ENCODE measurements at regions not wholly inside any gene's neighbourhood (a gene's known extent, or its start where the extent isn't known, plus 50 kb on each side); places are given as distances from the start of the nearest gene placed in this dataset.

- no peak overlapping the region for H3K27ac ChIP-seq (ENCODE audit: low read depth in 1 of 2, low read length in 2 of 2)
- Mint-ChIP-seq H3K27ac (no peak overlapping the region), H3K9me3 (peaks cover 0 to 8% (median 2%) of the 10 kb centered on the region in 7 donors), H3K4me1 (no peaks in the 10 kb centered on the region), H3K36me3 (no peaks in the 10 kb centered on the region), H3K4me3 (no peak overlapping the region), H3K27me3 (ENCODE audit: low read depth in 3 of 3) (no peaks in the 10 kb centered on the region)
- H3K27me3 ChIP-seq (ENCODE audit: control insufficient read depth in 2 of 2, insufficient read depth in 2 of 2, low read length in 2 of 2), result no peaks in the 10 kb centered on the region
- H4K20me1 ChIP-seq (ENCODE audit: insufficient read depth, low read length), result no peaks in the 10 kb centered on the region
- no peak for DNase-seq
- TF ChIP-seq, protein P1, sequence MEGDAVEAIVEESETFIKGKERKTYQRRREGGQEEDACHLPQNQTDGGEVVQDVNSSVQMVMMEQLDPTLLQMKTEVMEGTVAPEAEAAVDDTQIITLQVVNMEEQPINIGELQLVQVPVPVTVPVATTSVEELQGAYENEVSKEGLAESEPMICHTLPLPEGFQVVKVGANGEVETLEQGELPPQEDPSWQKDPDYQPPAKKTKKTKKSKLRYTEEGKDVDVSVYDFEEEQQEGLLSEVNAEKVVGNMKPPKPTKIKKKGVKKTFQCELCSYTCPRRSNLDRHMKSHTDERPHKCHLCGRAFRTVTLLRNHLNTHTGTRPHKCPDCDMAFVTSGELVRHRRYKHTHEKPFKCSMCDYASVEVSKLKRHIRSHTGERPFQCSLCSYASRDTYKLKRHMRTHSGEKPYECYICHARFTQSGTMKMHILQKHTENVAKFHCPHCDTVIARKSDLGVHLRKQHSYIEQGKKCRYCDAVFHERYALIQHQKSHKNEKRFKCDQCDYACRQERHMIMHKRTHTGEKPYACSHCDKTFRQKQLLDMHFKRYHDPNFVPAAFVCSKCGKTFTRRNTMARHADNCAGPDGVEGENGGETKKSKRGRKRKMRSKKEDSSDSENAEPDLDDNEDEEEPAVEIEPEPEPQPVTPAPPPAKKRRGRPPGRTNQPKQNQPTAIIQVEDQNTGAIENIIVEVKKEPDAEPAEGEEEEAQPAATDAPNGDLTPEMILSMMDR (IDR thresholded peaks at IDR 0.05), result no peak
- H2AFZ ChIP-seq (ENCODE audit: insufficient read depth, low read depth, low read length, poor library complexity, severe bottlenecking), result no peak overlapping the region
- no peaks in the 10 kb centered on the region for H3K4me1 ChIP-seq (ENCODE audit: control insufficient read depth in 1 of 2, insufficient read depth in 2 of 2, low read length in 2 of 2)
- no peaks in the 10 kb centered on the region for H3K9me3 ChIP-seq (replicated peaks in 1 of 2; ENCODE audit: control insufficient read depth in 1 of 2, insufficient read depth in 1 of 2, low read length in 2 of 2)
- no peak overlapping the region for H3K4me2 ChIP-seq (replicated peaks; ENCODE audit: extremely low read depth, low read length, poor library complexity, severe bottlenecking)
- H3K36me3 ChIP-seq (replicated peaks in 1 of 2; ENCODE audit: control insufficient read depth in 1 of 2, insufficient read depth in 2 of 2, low read length in 2 of 2), result no peaks in the 10 kb centered on the region
- H3K4me3 ChIP-seq (replicated peaks in 1 of 3; ENCODE audit: low read depth in 2 of 3, low read length in 3 of 3), result no peak overlapping the region
- intact Hi-C loops (cut with micrococcal nuclease), result no loop called here
- no peaks in the 10 kb centered on the region for H3K79me2 ChIP-seq (ENCODE audit: insufficient read depth, low read length)
- H3K9ac ChIP-seq (ENCODE audit: insufficient read depth, low read length, poor library complexity, severe bottlenecking), result no peak overlapping the region
- WGBS (ENCODE audit: insufficient coverage), result no CpG with 5 or more reads among the region's 1 CpG
Measured at GRCh38 chr1:239438891-239439290, 52.5 kb downstream of the CHRM3 start.

GRCh38 chr1:239443361-239443760, 57.0 kb downstream of the CHRM3 start:
- H3K27ac Mint-ChIP-seq, result no peak overlapping the region
- intact Hi-C loops (cut with micrococcal nuclease), result no loop called here
- no CpG with 5 or more reads among the region's 5 CpGs for WGBS (ENCODE audit: insufficient coverage)
- peaks cover 0 to 4% (median 2%) of the 10 kb centered on the region in 7 donors for H3K9me3 Mint-ChIP-seq
- H3K4me1 ChIP-seq (ENCODE audit: control insufficient read depth in 1 of 2, insufficient read depth in 2 of 2, low read length in 2 of 2), result no peaks in the 10 kb centered on the region
- no peak overlapping the region for H3K4me3 ChIP-seq (replicated peaks in 1 of 3; ENCODE audit: low read depth in 2 of 3, low read length in 3 of 3)
- TF ChIP-seq, protein P1 (IDR thresholded peaks at IDR 0.05), result no peak
- H3K9ac ChIP-seq (ENCODE audit: insufficient read depth, low read length, poor library complexity, severe bottlenecking), result no peak overlapping the region
- no peak for DNase-seq
- no peaks in the 10 kb centered on the region for H3K4me1 Mint-ChIP-seq
- no peaks in the 10 kb centered on the region for H3K36me3 ChIP-seq (replicated peaks in 1 of 2; ENCODE audit: control insufficient read depth in 1 of 2, insufficient read depth in 2 of 2, low read length in 2 of 2)
- no peak overlapping the region for H3K4me2 ChIP-seq (replicated peaks; ENCODE audit: extremely low read depth, low read length, poor library complexity, severe bottlenecking)
- H3K27me3 ChIP-seq (ENCODE audit: control insufficient read depth in 2 of 2, insufficient read depth in 2 of 2, low read length in 2 of 2), result no peaks in the 10 kb centered on the region
- no peak overlapping the region for H2AFZ ChIP-seq (ENCODE audit: insufficient read depth, low read depth, low read length, poor library complexity, severe bottlenecking)
- no peaks in the 10 kb centered on the region for H4K20me1 ChIP-seq (ENCODE audit: insufficient read depth, low read length)
- no peaks in the 10 kb centered on the region for H3K9me3 ChIP-seq (replicated peaks in 1 of 2; ENCODE audit: control insufficient read depth in 1 of 2, insufficient read depth in 1 of 2, low read length in 2 of 2)
- H3K27ac ChIP-seq (ENCODE audit: low read depth in 1 of 2, low read length in 2 of 2), result no peak overlapping the region
- no peak overlapping the region for H3K4me3 Mint-ChIP-seq
- no peaks in the 10 kb centered on the region for H3K36me3 Mint-ChIP-seq
- H3K79me2 ChIP-seq (ENCODE audit: insufficient read depth, low read length), result no peaks in the 10 kb centered on the region
- no peaks in the 10 kb centered on the region for H3K27me3 Mint-ChIP-seq (ENCODE audit: low read depth in 3 of 3)

Measured in CD14-positive monocyte (primary cell).